ENCODE measurements at regions not wholly inside any gene's neighbourhood (a gene's known extent, or its start where the extent isn't known, plus 50 kb on each side); places are given as distances from the start of the nearest gene placed in this dataset.

GRCh38 chr13:22871231-22871630 lies 309.5 kb upstream of the SGCG start:
- no peak overlapping the region for H3K27ac ChIP-seq (ENCODE audit: low read depth, low read length)
- no peaks in the 10 kb centered on the region for H3K27me3 Mint-ChIP-seq (ENCODE audit: insufficient read depth)
- peaks cover 22% of the 10 kb centered on the region for H3K9me3 ChIP-seq (ENCODE audit: control insufficient read depth, low read length)
- no peak overlapping the region for H3K9ac ChIP-seq (ENCODE audit: extremely low read depth, low read length, poor library complexity, severe bottlenecking)
- peaks cover 39% of the 10 kb centered on the region for H3K36me3 Mint-ChIP-seq (ENCODE audit: low read depth)
- WGBS, 2 experiments (ENCODE audit: insufficient coverage in 1 of 2, insufficient read length in 1 of 2) = 85 to 100% methylated on average over 1 to 2 of the region's 2 CpGs
- H3K4me1 Mint-ChIP-seq = no peaks in the 10 kb centered on the region
- H3K4me1 ChIP-seq (ENCODE audit: control insufficient read depth, insufficient read depth, low read length) = no peaks in the 10 kb centered on the region
- H3K36me3 ChIP-seq (ENCODE audit: control insufficient read depth, insufficient read depth, low read length) = no peaks in the 10 kb centered on the region
- H3K27me3 ChIP-seq (ENCODE audit: control insufficient read depth, insufficient read depth, low read length, poor library complexity, severe bottlenecking) = no peaks in the 10 kb centered on the region
- no peak overlapping the region for H3K27ac Mint-ChIP-seq
- no peak overlapping the region for H3K4me3 Mint-ChIP-seq
- peaks cover 49% of the 10 kb centered on the region for H3K9me3 Mint-ChIP-seq
- TF ChIP-seq CTCF (conservative IDR thresholded peaks at IDR 0.05) = no peak
- no peak overlapping the region for H3K4me3 ChIP-seq (ENCODE audit: low read length)
- no peak for DNase-seq

- Mint-ChIP-seq H3K36me3 (ENCODE audit: low read depth) (peaks cover 41% of the 10 kb centered on the region), H3K27me3 (ENCODE audit: insufficient read depth) (no peaks in the 10 kb centered on the region), H3K27ac (no peak overlapping the region), H3K9me3 (peaks cover 45% of the 10 kb centered on the region), H3K4me1 (no peaks in the 10 kb centered on the region), H3K4me3 (no peak overlapping the region)
- TF ChIP-seq CTCF (conservative IDR thresholded peaks at IDR 0.05) = no peak
- DNase-seq = no peak
- Histone ChIP-seq H3K4me1 (ENCODE audit: control insufficient read depth, insufficient read depth, low read length) (no peaks in the 10 kb centered on the region), H3K27ac (ENCODE audit: low read depth, low read length) (no peak overlapping the region), H3K4me3 (ENCODE audit: low read length) (no peak overlapping the region), H3K27me3 (ENCODE audit: control insufficient read depth, insufficient read depth, low read length, poor library complexity, severe bottlenecking) (no peaks in the 10 kb centered on the region), H3K36me3 (ENCODE audit: control insufficient read depth, insufficient read depth, low read length) (no peaks in the 10 kb centered on the region), H3K9ac (ENCODE audit: extremely low read depth, low read length, poor library complexity, severe bottlenecking) (no peak overlapping the region), H3K9me3 (ENCODE audit: control insufficient read depth, low read length) (peaks cover 29% of the 10 kb centered on the region)
- 78 to 100% methylated on average over 1 of the region's 1 CpG for WGBS, 2 experiments (ENCODE audit: insufficient coverage in 1 of 2, insufficient read length in 1 of 2)
These were observed 305.9 kb upstream of the SGCG start for GRCh38 chr13:22874839-22875238.

GRCh38 chr13:22877421-22877820 lies 303.4 kb upstream of the SGCG start:
- DNase-seq = no peak
- H3K9me3 Mint-ChIP-seq = peaks cover 21% of the 10 kb centered on the region
- 92 to 100% methylated on average over 2 to 4 of the region's 4 CpGs for WGBS, 2 experiments (ENCODE audit: insufficient coverage in 1 of 2, insufficient read length in 1 of 2)
- H3K4me3 Mint-ChIP-seq = no peak overlapping the region
- H3K27ac Mint-ChIP-seq = no peak overlapping the region
- no peak for TF ChIP-seq CTCF (conservative IDR thresholded peaks at IDR 0.05)
- Histone ChIP-seq H3K36me3 (ENCODE audit: control insufficient read depth, insufficient read depth, low read length) (no peaks in the 10 kb centered on the region), H3K9ac (ENCODE audit: extremely low read depth, low read length, poor library complexity, severe bottlenecking) (no peak overlapping the region), H3K4me3 (ENCODE audit: low read length) (peak overlapping the region; percentile 27), H3K9me3 (ENCODE audit: control insufficient read depth, low read length) (peaks cover 30% of the 10 kb centered on the region), H3K27me3 (ENCODE audit: control insufficient read depth, insufficient read depth, low read length, poor library complexity, severe bottlenecking) (no peaks in the 10 kb centered on the region), H3K27ac (ENCODE audit: low read depth, low read length) (no peak overlapping the region), H3K4me1 (ENCODE audit: control insufficient read depth, insufficient read depth, low read length) (peaks cover 3% of the 10 kb centered on the region)
- H3K4me1 Mint-ChIP-seq = peaks cover 13% of the 10 kb centered on the region
- H3K36me3 Mint-ChIP-seq (ENCODE audit: low read depth) = peaks cover 19% of the 10 kb centered on the region
- H3K27me3 Mint-ChIP-seq (ENCODE audit: insufficient read depth) = no peaks in the 10 kb centered on the region
